SU-DHL-6 (cell line): ENCODE measurements at regions not wholly inside any gene's neighbourhood (a gene's known extent, or its start where the extent isn't known, plus 50 kb on each side); places are given as distances from the start of the nearest gene placed in this dataset.

Experiments used
- CTCF ChIP-seq: fragments of 200-600 bp; sonication (generic); IDR thresholded peaks from one replicate; pipeline ENCODE4 v1.5.1; 2017; ENCODE audit warnings: antibody characterized with exemption, mild to moderate bottlenecking, low read length, moderate library complexity; ENCODE audit not compliant: insufficient read depth, poor library complexity, severe bottlenecking
- EZH2phosphoT487 ChIP-seq: fragments of 200-600 bp; sonication (generic), shearing (Covaris generic); conservative IDR thresholded peaks from 2 replicates; pipeline ENCODE4 v1.6.1; 2018; ENCODE audit warnings: mild to moderate bottlenecking, antibody characterized with exemption, low read length, moderate library complexity, mixed read lengths

GRCh38 chr2:220096406-220096805, 469.0 kb downstream of the SLC4A3 start:
- TF ChIP-seq CTCF (no peak), EZH2phosphoT487 (no peak)
